ENCODE measurements at regions not wholly inside any gene's neighbourhood (a gene's known extent, or its start where the extent isn't known, plus 50 kb on each side); places are given as distances from the start of the nearest gene placed in this dataset.

- no peak for TF ChIP-seq KDM1A (IDR thresholded peaks at IDR 0.05; ENCODE audit: borderline replicate concordance)
- no peak for TF ChIP-seq MYC (IDR thresholded peaks at IDR 0.05; ENCODE audit: insufficient read depth, insufficient read length, insufficient replicate concordance, low read length, severe bottlenecking)
- no peak for TF ChIP-seq PAX5 (IDR thresholded peaks at IDR 0.05; ENCODE audit: borderline replicate concordance, low read depth, low read length)
- TF ChIP-seq, protein P1, sequence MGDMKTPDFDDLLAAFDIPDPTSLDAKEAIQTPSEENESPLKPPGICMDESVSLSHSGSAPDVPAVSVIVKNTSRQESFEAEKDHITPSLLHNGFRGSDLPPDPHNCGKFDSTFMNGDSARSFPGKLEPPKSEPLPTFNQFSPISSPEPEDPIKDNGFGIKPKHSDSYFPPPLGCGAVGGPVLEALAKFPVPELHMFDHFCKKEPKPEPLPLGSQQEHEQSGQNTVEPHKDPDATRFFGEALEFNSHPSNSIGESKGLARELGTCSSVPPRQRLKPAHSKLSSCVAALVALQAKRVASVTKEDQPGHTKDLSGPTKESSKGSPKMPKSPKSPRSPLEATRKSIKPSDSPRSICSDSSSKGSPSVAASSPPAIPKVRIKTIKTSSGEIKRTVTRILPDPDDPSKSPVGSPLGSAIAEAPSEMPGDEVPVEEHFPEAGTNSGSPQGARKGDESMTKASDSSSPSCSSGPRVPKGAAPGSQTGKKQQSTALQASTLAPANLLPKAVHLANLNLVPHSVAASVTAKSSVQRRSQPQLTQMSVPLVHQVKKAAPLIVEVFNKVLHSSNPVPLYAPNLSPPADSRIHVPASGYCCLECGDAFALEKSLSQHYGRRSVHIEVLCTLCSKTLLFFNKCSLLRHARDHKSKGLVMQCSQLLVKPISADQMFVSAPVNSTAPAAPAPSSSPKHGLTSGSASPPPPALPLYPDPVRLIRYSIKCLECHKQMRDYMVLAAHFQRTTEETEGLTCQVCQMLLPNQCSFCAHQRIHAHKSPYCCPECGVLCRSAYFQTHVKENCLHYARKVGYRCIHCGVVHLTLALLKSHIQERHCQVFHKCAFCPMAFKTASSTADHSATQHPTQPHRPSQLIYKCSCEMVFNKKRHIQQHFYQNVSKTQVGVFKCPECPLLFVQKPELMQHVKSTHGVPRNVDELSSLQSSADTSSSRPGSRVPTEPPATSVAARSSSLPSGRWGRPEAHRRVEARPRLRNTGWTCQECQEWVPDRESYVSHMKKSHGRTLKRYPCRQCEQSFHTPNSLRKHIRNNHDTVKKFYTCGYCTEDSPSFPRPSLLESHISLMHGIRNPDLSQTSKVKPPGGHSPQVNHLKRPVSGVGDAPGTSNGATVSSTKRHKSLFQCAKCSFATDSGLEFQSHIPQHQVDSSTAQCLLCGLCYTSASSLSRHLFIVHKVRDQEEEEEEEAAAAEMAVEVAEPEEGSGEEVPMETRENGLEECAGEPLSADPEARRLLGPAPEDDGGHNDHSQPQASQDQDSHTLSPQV (IDR thresholded peaks at IDR 0.05): no peak
- no peak for TF ChIP-seq HDGF (IDR thresholded peaks at IDR 0.05)
- no peak for TF ChIP-seq ZNF622 (IDR thresholded peaks at IDR 0.05)
Measured at GRCh38 chr14:89096946-89097345, 272.5 kb downstream of the TTC8 start (continued).

- H3K4me1 ChIP-seq (ENCODE audit: control insufficient read depth, insufficient read depth, low read length): no peaks in the 10 kb centered on the region
- ATAC-seq: no peak
- intact Hi-C loops (cut with micrococcal nuclease; ENCODE audit: unreplicated experiment) (no loop called here), in situ Hi-C loops (cut with MboI) (no loop called here)
- 0% methylated on average over 2 of the region's 2 CpGs for WGBS (ENCODE audit: insufficient coverage, insufficient replicate concordance, low lambda C conversion rate, missing lambda C conversion rate)
- FAIRE-seq: no peak
- H3K27ac ChIP-seq (ENCODE audit: control insufficient read depth, insufficient read depth): no peak overlapping the region
- H3K9me3 ChIP-seq (replicated peaks; ENCODE audit: control insufficient read depth, insufficient read depth, low read length): no peaks in the 10 kb centered on the region
- TF ChIP-seq SREBF1 (IDR thresholded peaks at IDR 0.05; ENCODE audit: low read length) (no peak), EP300 (IDR thresholded peaks at IDR 0.05; ENCODE audit: borderline replicate concordance in 1 of 2, control insufficient read depth in 1 of 2, low read depth in 2 of 2, low read length in 2 of 2) (no peak), CHD2 (IDR thresholded peaks at IDR 0.05; ENCODE audit: borderline replicate concordance, low read depth, low read length) (no peak), NFYB (IDR thresholded peaks at IDR 0.05; ENCODE audit: insufficient read depth, low read depth, low read length) (no peak), PML (IDR thresholded peaks at IDR 0.05; ENCODE audit: low read length) (no peak), ATF2 (IDR thresholded peaks at IDR 0.05; ENCODE audit: low read length) (no peak)
- no peak for DNase-seq (ENCODE audit: low read depth, low spot score)
- H3K36me3 ChIP-seq (ENCODE audit: control insufficient read depth in 2 of 2, insufficient read depth in 2 of 2, low read length in 1 of 2): no peaks in the 10 kb centered on the region
- H3K9ac ChIP-seq (ENCODE audit: control insufficient read depth, insufficient read depth, low read length): no peak overlapping the region
- CTCF ChIA-PET: interaction anchor here (0.7 kb wide), 1 partner anchor 71 kb away, joined by 3 read pairs; no protein-coding TSS in a partner anchor
- no peak overlapping the region for H3K4me3 ChIP-seq
- no peaks in the 10 kb centered on the region for H3K79me2 ChIP-seq (ENCODE audit: control insufficient read depth, insufficient read depth, low read length)
- H3K27me3 ChIP-seq (replicated peaks in 1 of 2; ENCODE audit: control insufficient read depth in 2 of 2, insufficient read depth in 2 of 2, low read length in 1 of 2): no peaks in the 10 kb centered on the region; a peak in 1 of 4 replicates
- POLR2A ChIA-PET: no interaction called here
- SMC1A ChIA-PET (ENCODE audit: uncharacterized antibody, unreplicated experiment): interaction anchor here (0.9 kb wide), 1 partner anchor 694 kb away, joined by 3 read pairs; no protein-coding TSS in a partner anchor
- RAD21 ChIA-PET (ENCODE audit: unreplicated experiment): no interaction called here
- no TSS peak for BruUV-seq (replicated peaks)
- H4K20me1 ChIP-seq (ENCODE audit: control insufficient read depth, insufficient read depth): no peaks in the 10 kb centered on the region
- H3K4me2 ChIP-seq (ENCODE audit: control insufficient read depth, insufficient read depth): no peak overlapping the region
- H2AFZ ChIP-seq (ENCODE audit: control insufficient read depth, low read depth, low read length): no peak overlapping the region
Measured at GRCh38 chr14:89098254-89098653, 273.8 kb downstream of the TTC8 start.
